K562 (cell line): ENCODE measurements at regions not wholly inside any gene's neighbourhood (a gene's known extent, or its start where the extent isn't known, plus 50 kb on each side); places are given as distances from the start of the nearest gene placed in this dataset.

Experiments
- ATAC-seq: fragments of 200-7000 bp; cut with Tn5 transposase; 3 replicates; pipeline ENCODE4 v1.9.1; 2020; ENCODE audit warnings: moderate library complexity
- BruUV-seq: library from RNA; stranded (reverse); fragments of 400-500 nt; replicated peaks from 2 replicates; lab custom pipeline; 2021; lab: Mats Ljungman, UMichigan
- CTCF ChIA-PET: fragments of 300-600 bp; formaldehyde crosslinking; extraction: SDS; loops from one replicate; lab custom pipeline; 2021; ENCODE audit warnings: low intra/inter-chr PET ratio; lab: Yijun Ruan, JAX
- POLR2A ChIA-PET: fragments of 300-600, 350-650 bp; sonication (Branson Sonifier 250); formaldehyde crosslinking; extraction: SDS; loops from one replicate; lab custom pipeline; 2021; ENCODE audit warnings: antibody characterized with exemption, inconsistent platforms; lab: Yijun Ruan, JAX
- DNase-seq, 4 experiments: peaks; one replicate each; pipeline versions ENCODE4 v3.0.0 to v3.0.0-alpha.2; 2011 to 2018; ENCODE audit warnings: low spot score in 3 of 4, mixed read lengths in 3 of 4; ENCODE audit errors: extremely low read depth in 1 of 4
- FAIRE-seq: peaks from 2 replicates; lab custom pipeline; 2011; peaks lifted over from hg19 to GRCh38; lab: Jason Lieb, UNC
- H2AFZ ChIP-seq: 2 replicates; pipeline ENCODE4 v1.6.0; 2011; ENCODE audit warnings: low read depth, low read length, control low read depth, inconsistent platforms
- H3K27ac ChIP-seq: fragments of 200-600 bp; 3 replicates; pipeline ENCODE4 v1.8.0; 2011; ENCODE audit warnings: low read depth, mild to moderate bottlenecking, control low read depth, inconsistent platforms, low read length, moderate library complexity, mixed read lengths; ENCODE audit errors: extremely low read depth
- H3K27me3 ChIP-seq, 2 experiments: fragments of 300-600 bp in 1 of 2; 2 replicates in 1 of 2; 3 replicates in 1 of 2; pipeline versions ENCODE4 v1.6.0 to v1.8.0; 2011; ENCODE audit warnings: inconsistent platforms in 2 of 2, low read length in 2 of 2, mild to moderate bottlenecking in 1 of 2, mixed read lengths in 1 of 2, moderate library complexity in 1 of 2; ENCODE audit not compliant: control insufficient read depth in 2 of 2, insufficient read depth in 2 of 2
- H3K36me3 ChIP-seq: fragments of 300-600 bp; 3 replicates; pipeline ENCODE4 v1.8.0; 2011; ENCODE audit warnings: mild to moderate bottlenecking, low read length, inconsistent platforms; ENCODE audit not compliant: control insufficient read depth, insufficient read depth
- H3K4me1 ChIP-seq, 2 experiments: fragments of 200-600 bp in 1 of 2; replicated peaks in 1 of 2; 2 replicates in 1 of 2; 3 replicates in 1 of 2; pipeline versions ENCODE4 v1.5.1 to v1.8.0; 2011; ENCODE audit warnings: inconsistent platforms in 2 of 2, low read length in 2 of 2, mild to moderate bottlenecking in 1 of 2, mixed read lengths in 1 of 2, moderate library complexity in 1 of 2; ENCODE audit not compliant: control insufficient read depth in 2 of 2, insufficient read depth in 2 of 2
- H3K4me2 ChIP-seq: 2 replicates; pipeline ENCODE4 v1.6.1; 2011; ENCODE audit warnings: low read length, control low read depth, inconsistent platforms, mixed read lengths; ENCODE audit not compliant: insufficient read depth
- H3K4me3 ChIP-seq: fragments of 200-600 bp; sonication (generic), shearing (Covaris generic); 2 replicates; pipeline ENCODE4 v1.5.1; 2016; ENCODE audit warnings: control low read depth, inconsistent platforms
- H3K79me2 ChIP-seq: fragments of 200-600 bp; 3 replicates; pipeline ENCODE4 v1.8.0; 2011; ENCODE audit warnings: low read length, inconsistent platforms; ENCODE audit not compliant: control insufficient read depth, insufficient read depth
- H3K9ac ChIP-seq, 2 experiments: 2 replicates each; pipeline versions ENCODE4 v1.6.0 to v1.6.1; 2011; ENCODE audit warnings: low read depth in 2 of 2, low read length in 2 of 2, control low read depth in 1 of 2, inconsistent platforms in 1 of 2, mild to moderate bottlenecking in 1 of 2, mixed read lengths in 1 of 2; ENCODE audit not compliant: insufficient read depth in 1 of 2
- H3K9me1 ChIP-seq: one replicate; pipeline ENCODE4 v1.6.0; 2011; ENCODE audit warnings: inconsistent platforms, mild to moderate bottlenecking, low read length, moderate library complexity; ENCODE audit not compliant: control insufficient read depth, insufficient read depth
- H3K9me3 ChIP-seq: replicated peaks from 2 replicates; pipeline ENCODE4 v1.5.1; 2011; ENCODE audit warnings: low read depth, low read length, inconsistent platforms; ENCODE audit not compliant: control insufficient read depth, insufficient read depth
- H4K20me1 ChIP-seq: replicated peaks from 2 replicates; pipeline ENCODE4 v1.6.1; 2011; ENCODE audit warnings: low read length, inconsistent platforms, mixed read lengths; ENCODE audit not compliant: control insufficient read depth, insufficient read depth
- GTF2A2 ChIP-seq: IDR thresholded peaks from 2 replicates; pipeline ENCODE4 v1.6.1; 2016; ENCODE audit warnings: mild to moderate bottlenecking, missing genetic modification characterization, missing compliant biosample characterization
- HDAC8 ChIP-seq: fragments of 450-650 bp; IDR thresholded peaks from 2 replicates; pipeline ENCODE4 v1.6.1; 2016; ENCODE audit warnings: mild to moderate bottlenecking, missing genetic modification characterization, moderate library complexity, missing compliant biosample characterization
- IFI16 ChIP-seq: fragments of 250-450 bp; sonication (Bioruptor Pico); IDR thresholded peaks from 2 replicates; pipeline ENCODE4 v2.1.2; 2022; ENCODE audit warnings: mild to moderate bottlenecking, inconsistent platforms
- MAFK ChIP-seq: IDR thresholded peaks from 2 replicates; pipeline ENCODE4 v1.6.1; 2011; ENCODE audit warnings: low read length, improper control_type of control experiment
- NFRKB ChIP-seq: fragments of 450-650 bp; IDR thresholded peaks from 2 replicates; pipeline ENCODE4 v1.6.1; 2016; ENCODE audit warnings: low read depth
- NR3C1 ChIP-seq: sonication (generic); formaldehyde crosslinking; IDR thresholded peaks from 2 replicates; pipeline ENCODE4 v1.8.1; 2022; ENCODE audit warnings: missing genetic modification reagents
- NRF1 ChIP-seq, 2 experiments: fragments of 450-650 bp; IDR thresholded peaks in 1 of 2; conservative IDR thresholded peaks in 1 of 2; 2 replicates each; pipeline ENCODE4 v1.6.1; 2014; ENCODE audit warnings: mild to moderate bottlenecking in 2 of 2
- STAT5B ChIP-seq: fragments of 250-450 bp; sonication (Bioruptor Pico); IDR thresholded peaks from 2 replicates; pipeline ENCODE4 v1.8.0; 2021; ENCODE audit warnings: mild to moderate bottlenecking, inconsistent platforms
- TCF7 ChIP-seq: sonication (generic); IDR thresholded peaks from 2 replicates; pipeline ENCODE4 v1.6.1; 2016; ENCODE audit warnings: antibody characterized with exemption, borderline replicate concordance
- ZBTB8A ChIP-seq: fragments of 450-650 bp; IDR thresholded peaks from 2 replicates; pipeline ENCODE4 v1.6.1; 2018; ENCODE audit warnings: mild to moderate bottlenecking, moderate library complexity; ENCODE audit not compliant: partially characterized antibody
- ZNF76 ChIP-seq: fragments of 250-450 bp; sonication (Bioruptor Pico); IDR thresholded peaks from 2 replicates; pipeline ENCODE4 v1.4.0; 2020; ENCODE audit warnings: mild to moderate bottlenecking, moderate library complexity, borderline replicate concordance
- in situ Hi-C: fragments of 300-500 bp; cut with MboI; formaldehyde crosslinking; loops from 4 replicates; pipeline ENCODE4 v1.15.0; 2018; ENCODE audit warnings: inconsistent platforms, mixed read lengths
- intact Hi-C: fragments of 100-400 bp; cut with micrococcal nuclease; formaldehyde crosslinking; loops from 2 replicates; pipeline ENCODE4 v1.14.2; 2022
- TF ChIP-seq, protein P1 (sequence below), 2 experiments: fragments of 450-650 bp; IDR thresholded peaks; 2 replicates each; pipeline ENCODE4 v1.6.1; 2016
- TF ChIP-seq, protein P2 (sequence below): sonication (generic); formaldehyde crosslinking; IDR thresholded peaks from 2 replicates; pipeline ENCODE4 v1.8.1; 2023; ENCODE audit warnings: mild to moderate bottlenecking, missing genetic modification reagents

DNA sequence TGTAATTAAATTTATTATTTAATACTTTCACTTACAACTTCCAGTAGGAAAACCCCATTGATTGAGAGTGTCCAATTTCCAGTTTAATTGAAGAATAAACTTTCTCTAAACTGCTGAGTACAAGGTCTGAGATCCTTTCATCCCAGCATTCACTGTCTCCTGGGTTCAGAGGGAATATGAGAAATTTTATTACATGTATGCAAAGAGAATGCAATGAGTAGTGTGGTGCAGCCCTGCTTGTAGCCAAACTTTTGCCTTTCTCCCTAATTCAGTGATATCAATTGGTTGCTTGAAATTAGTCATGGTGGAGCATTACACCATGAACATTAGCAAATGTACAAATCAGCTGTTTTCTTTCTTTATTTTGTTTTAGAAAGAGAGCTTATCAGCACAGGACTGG, 780.6 kb upstream of the MDGA2 start:
- Histone ChIP-seq H3K4me2 (no peak overlapping the region), H3K27me3 (no peaks in the 10 kb centered on the region), H3K36me3 (no peaks in the 10 kb centered on the region), H2AFZ (no peak overlapping the region), H4K20me1 (no peaks in the 10 kb centered on the region), H3K4me3 (no peak overlapping the region), H3K9me1 (no peaks in the 10 kb centered on the region), H3K79me2 (no peaks in the 10 kb centered on the region), H3K9me3 (no peaks in the 10 kb centered on the region), H3K4me1 (no peaks in the 10 kb centered on the region), H3K9ac (no peak overlapping the region), H3K27ac (no peak overlapping the region)
- FAIRE-seq (no peak), ATAC-seq (no peak), DNase-seq (no peak)
- ChIA-PET POLR2A (no interaction called here), CTCF (no interaction called here)
- in situ Hi-C loops, result no loop called here
- intact Hi-C loops, result no loop called here
- TF ChIP-seq IFI16 (no peak), GTF2A2 (tag) (no peak), NR3C1 (CRISPR knock-in tag) (no peak), NFRKB (no peak), TCF7 (no peak), HDAC8 (tag) (no peak), NRF1 (conservative IDR thresholded peaks at IDR 0.05 in 1 of 2, IDR thresholded peaks at IDR 0.05 in 1 of 2) (no peak), ZNF76 (CRISPR knock-in tag) (no peak), ZBTB8A (no peak), MAFK (no peak), STAT5B (CRISPR knock-in tag) (no peak)
- TF ChIP-seq, protein P1, sequence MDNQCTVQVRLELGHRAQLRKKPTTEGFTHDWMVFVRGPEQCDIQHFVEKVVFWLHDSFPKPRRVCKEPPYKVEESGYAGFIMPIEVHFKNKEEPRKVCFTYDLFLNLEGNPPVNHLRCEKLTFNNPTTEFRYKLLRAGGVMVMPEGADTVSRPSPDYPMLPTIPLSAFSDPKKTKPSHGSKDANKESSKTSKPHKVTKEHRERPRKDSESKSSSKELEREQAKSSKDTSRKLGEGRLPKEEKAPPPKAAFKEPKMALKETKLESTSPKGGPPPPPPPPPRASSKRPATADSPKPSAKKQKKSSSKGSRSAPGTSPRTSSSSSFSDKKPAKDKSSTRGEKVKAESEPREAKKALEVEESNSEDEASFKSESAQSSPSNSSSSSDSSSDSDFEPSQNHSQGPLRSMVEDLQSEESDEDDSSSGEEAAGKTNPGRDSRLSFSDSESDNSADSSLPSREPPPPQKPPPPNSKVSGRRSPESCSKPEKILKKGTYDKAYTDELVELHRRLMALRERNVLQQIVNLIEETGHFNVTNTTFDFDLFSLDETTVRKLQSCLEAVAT (IDR thresholded peaks at IDR 0.05), result no peak
- TF ChIP-seq, protein P2, sequence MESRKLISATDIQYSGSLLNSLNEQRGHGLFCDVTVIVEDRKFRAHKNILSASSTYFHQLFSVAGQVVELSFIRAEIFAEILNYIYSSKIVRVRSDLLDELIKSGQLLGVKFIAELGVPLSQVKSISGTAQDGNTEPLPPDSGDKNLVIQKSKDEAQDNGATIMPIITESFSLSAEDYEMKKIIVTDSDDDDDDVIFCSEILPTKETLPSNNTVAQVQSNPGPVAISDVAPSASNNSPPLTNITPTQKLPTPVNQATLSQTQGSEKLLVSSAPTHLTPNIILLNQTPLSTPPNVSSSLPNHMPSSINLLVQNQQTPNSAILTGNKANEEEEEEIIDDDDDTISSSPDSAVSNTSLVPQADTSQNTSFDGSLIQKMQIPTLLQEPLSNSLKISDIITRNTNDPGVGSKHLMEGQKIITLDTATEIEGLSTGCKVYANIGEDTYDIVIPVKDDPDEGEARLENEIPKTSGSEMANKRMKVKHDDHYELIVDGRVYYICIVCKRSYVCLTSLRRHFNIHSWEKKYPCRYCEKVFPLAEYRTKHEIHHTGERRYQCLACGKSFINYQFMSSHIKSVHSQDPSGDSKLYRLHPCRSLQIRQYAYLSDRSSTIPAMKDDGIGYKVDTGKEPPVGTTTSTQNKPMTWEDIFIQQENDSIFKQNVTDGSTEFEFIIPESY (CRISPR knock-in tag), result no peak
- BruUV-seq, result no TSS peak
